ENCODE measurements at regions not wholly inside any gene's neighbourhood (a gene's known extent, or its start where the extent isn't known, plus 50 kb on each side); places are given as distances from the start of the nearest gene placed in this dataset.
A peak's percentile ranks its signal among the peaks of the same experiment; 100 is the strongest.

GRCh38 chr1:14143777-14144176, 443.8 kb downstream of the PRDM2 start:
- TF ChIP-seq CTCF (IDR thresholded peaks at IDR 0.05; ENCODE audit: control extremely low read depth, extremely low read depth): no peak
- peaks cover 0 to 28% (median 10%) of the 10 kb centered on the region in 5 donors for H3K4me1 ChIP-seq (ENCODE audit: control insufficient read depth in 5 of 5, insufficient read depth in 5 of 5, low read length in 5 of 5)
- no peaks in the 10 kb centered on the region for H3K9me3 ChIP-seq (ENCODE audit: control insufficient read depth in 4 of 4, insufficient read depth in 3 of 4, low read length in 3 of 4)
- 76 to 89% methylated on average over 5 of the region's 5 CpGs for whole genome bisulfite sequencing, 2 donors
- no peak overlapping the region for H3K4me3 ChIP-seq
- H3K36me3 ChIP-seq (ENCODE audit: control insufficient read depth in 4 of 4, insufficient read depth in 4 of 4, low read length in 4 of 4): no peaks in the 10 kb centered on the region
- ATAC-seq (ENCODE audit: insufficient read depth, low FRiP score) (no peak), DNase-seq (no peak)
- no peak overlapping the region for H3K27ac ChIP-seq (ENCODE audit: low read depth in 1 of 2, low read length in 1 of 2)
- H3K9ac ChIP-seq (ENCODE audit: insufficient read depth in 1 of 2, low read length in 2 of 2): no peak overlapping the region
- no peaks in the 10 kb centered on the region for H3K27me3 ChIP-seq (ENCODE audit: control insufficient read depth in 3 of 3, insufficient read depth in 3 of 3, low read length in 2 of 3)

DNA sequence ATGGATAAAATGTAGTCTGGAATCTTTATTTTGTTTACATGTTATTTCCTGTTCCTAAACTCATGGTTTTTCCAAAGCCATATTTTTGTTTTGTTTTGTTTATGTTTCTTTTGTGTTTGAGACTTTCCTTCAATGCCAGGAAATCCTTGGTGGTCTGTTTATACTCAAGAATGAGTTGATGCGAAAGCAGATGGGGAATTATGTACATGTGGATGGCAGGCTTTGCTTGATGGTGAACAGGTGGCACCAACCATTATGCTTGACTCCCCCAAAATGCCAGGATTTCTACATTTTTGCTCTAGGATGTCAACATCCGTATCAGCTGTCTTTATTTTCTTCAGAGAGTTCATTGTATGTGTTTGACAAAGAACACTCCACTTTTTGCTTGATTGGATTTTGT, 448.5 kb downstream of the PRDM2 start:
- H3K27ac ChIP-seq (ENCODE audit: low read depth in 1 of 2, low read length in 1 of 2): no peak overlapping the region

GRCh38 chr1:14149431-14149830, 449.1 kb upstream of the KAZN start:
- H3K4me3 ChIP-seq: no peak overlapping the region
- no peak for TF ChIP-seq CTCF (IDR thresholded peaks at IDR 0.05; ENCODE audit: control extremely low read depth, extremely low read depth)
- no peaks in the 10 kb centered on the region for H3K9me3 ChIP-seq (ENCODE audit: control insufficient read depth in 4 of 4, insufficient read depth in 3 of 4, low read length in 3 of 4)
- H3K36me3 ChIP-seq (ENCODE audit: control insufficient read depth in 4 of 4, insufficient read depth in 4 of 4, low read length in 4 of 4): no peaks in the 10 kb centered on the region
- WGBS, 2 donors: 85 to 90% methylated on average over 7 of the region's 7 CpGs
- no peaks in the 10 kb centered on the region for H3K27me3 ChIP-seq (ENCODE audit: control insufficient read depth in 3 of 3, insufficient read depth in 3 of 3, low read length in 2 of 3)
- ATAC-seq (ENCODE audit: insufficient read depth, low FRiP score) (no peak), DNase-seq (no peak)
- H3K9ac ChIP-seq (ENCODE audit: insufficient read depth in 1 of 2, low read length in 2 of 2): no peak overlapping the region
- H3K27ac ChIP-seq (ENCODE audit: low read depth in 1 of 2, low read length in 1 of 2): no peak overlapping the region
- H3K4me1 ChIP-seq (ENCODE audit: control insufficient read depth in 5 of 5, insufficient read depth in 5 of 5, low read length in 5 of 5): peaks cover 0 to 6% (median 0%) of the 10 kb centered on the region in 5 donors

More for the DNA sequence above, 448.5 kb downstream of the PRDM2 start:
- ATAC-seq (ENCODE audit: insufficient read depth, low FRiP score): no peak
- H3K36me3 ChIP-seq (ENCODE audit: control insufficient read depth in 4 of 4, insufficient read depth in 4 of 4, low read length in 4 of 4): no peaks in the 10 kb centered on the region
- H3K9ac ChIP-seq (ENCODE audit: insufficient read depth in 1 of 2, low read length in 2 of 2): no peak overlapping the region
- H3K9me3 ChIP-seq (ENCODE audit: control insufficient read depth in 4 of 4, insufficient read depth in 3 of 4, low read length in 3 of 4): no peaks in the 10 kb centered on the region
- WGBS, 2 donors: 47 to 55% methylated on average over 2 of the region's 2 CpGs
- peak; percentile 67 to 94 (median 93) for DNase-seq
- TF ChIP-seq CTCF (IDR thresholded peaks at IDR 0.05; ENCODE audit: control extremely low read depth, extremely low read depth): no peak
- peaks cover 0 to 6% (median 0%) of the 10 kb centered on the region in 5 donors for H3K4me1 ChIP-seq (ENCODE audit: control insufficient read depth in 5 of 5, insufficient read depth in 5 of 5, low read length in 5 of 5)
- no peaks in the 10 kb centered on the region for H3K27me3 ChIP-seq (ENCODE audit: control insufficient read depth in 3 of 3, insufficient read depth in 3 of 3, low read length in 2 of 3)
- no peak overlapping the region for H3K4me3 ChIP-seq

DNA sequence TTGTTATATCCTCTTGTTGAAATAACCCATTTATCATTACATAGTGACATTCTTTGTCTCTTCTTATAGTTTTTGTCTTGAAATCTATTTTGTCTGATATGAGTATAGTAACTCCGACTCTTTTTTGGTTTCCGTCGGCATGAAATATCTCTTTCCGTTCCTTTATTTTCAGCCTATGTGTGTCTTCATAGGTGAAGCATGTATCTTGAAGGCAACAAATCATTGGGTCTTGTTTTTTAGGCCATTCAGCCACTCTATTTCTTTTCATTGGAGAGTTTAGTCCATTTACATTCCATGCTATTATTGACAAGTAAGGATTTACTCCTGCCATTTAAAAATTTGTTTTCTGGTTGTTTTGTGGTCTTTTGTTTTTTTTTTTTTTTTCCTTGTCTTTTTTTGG, 441.9 kb upstream of the KAZN start:
- Histone ChIP-seq H3K36me3 (ENCODE audit: control insufficient read depth in 4 of 4, insufficient read depth in 4 of 4, low read length in 4 of 4) (no peaks in the 10 kb centered on the region), H3K9ac (ENCODE audit: insufficient read depth in 1 of 2, low read length in 2 of 2) (no peak overlapping the region), H3K27ac (ENCODE audit: low read depth in 1 of 2, low read length in 1 of 2) (no peak overlapping the region), H3K4me3 (no peak overlapping the region), H3K27me3 (ENCODE audit: control insufficient read depth in 3 of 3, insufficient read depth in 3 of 3, low read length in 2 of 3) (no peaks in the 10 kb centered on the region), H3K4me1 (ENCODE audit: control insufficient read depth in 5 of 5, insufficient read depth in 5 of 5, low read length in 5 of 5) (peaks cover 0 to 15% (median 0%) of the 10 kb centered on the region in 5 donors), H3K9me3 (ENCODE audit: control insufficient read depth in 4 of 4, insufficient read depth in 3 of 4, low read length in 3 of 4) (peaks cover 0 to 10% (median 1%) of the 10 kb centered on the region in 4 donors)
- 95 to 98% methylated on average over 4 of the region's 4 CpGs for WGBS, 2 donors
- TF ChIP-seq CTCF (IDR thresholded peaks at IDR 0.05; ENCODE audit: control extremely low read depth, extremely low read depth): no peak
- DNase-seq: no peak
- no peak for ATAC-seq (ENCODE audit: insufficient read depth, low FRiP score)
